Astrocyte (in vitro differentiated cells and primary cell): ENCODE measurements at regions not wholly inside any gene's neighbourhood (a gene's known extent, or its start where the extent isn't known, plus 50 kb on each side); places are given as distances from the start of the nearest gene placed in this dataset.

Experiments used
- EZH2 ChIP-seq: IDR thresholded peaks from 2 replicates; pipeline ENCODE4 v1.6.1; 2012; ENCODE audit warnings: mild to moderate bottlenecking, low read length, inconsistent platforms; ENCODE audit not compliant: insufficient read depth
- TF ChIP-seq, protein P1 (sequence below): IDR thresholded peaks from 2 replicates; pipeline ENCODE4 v1.5.1; 2011; ENCODE audit warnings: low read depth, mild to moderate bottlenecking, inconsistent platforms, low read length, moderate library complexity; ENCODE audit not compliant: insufficient read depth

DNA sequence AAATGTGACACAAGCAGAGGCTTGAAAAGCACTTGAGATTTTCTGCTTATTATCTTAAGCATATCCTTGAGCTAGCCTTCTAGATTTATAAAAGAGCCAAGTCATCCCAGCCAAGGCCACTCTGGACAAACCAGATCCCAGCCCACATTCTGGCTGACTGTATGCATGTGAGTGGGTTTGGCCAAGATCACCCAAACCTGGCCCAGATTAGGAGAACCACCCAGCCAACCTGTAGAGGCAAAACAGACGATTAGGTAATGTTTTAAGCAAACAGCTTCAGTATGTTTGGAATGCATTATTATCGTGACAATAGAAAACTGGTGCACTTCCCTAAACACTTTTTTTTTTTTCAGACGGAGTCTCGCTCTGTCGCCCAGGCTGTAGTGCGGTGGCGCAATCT is 151.9 kb downstream of the SPATA31D1 start:
- TF ChIP-seq, protein P1, sequence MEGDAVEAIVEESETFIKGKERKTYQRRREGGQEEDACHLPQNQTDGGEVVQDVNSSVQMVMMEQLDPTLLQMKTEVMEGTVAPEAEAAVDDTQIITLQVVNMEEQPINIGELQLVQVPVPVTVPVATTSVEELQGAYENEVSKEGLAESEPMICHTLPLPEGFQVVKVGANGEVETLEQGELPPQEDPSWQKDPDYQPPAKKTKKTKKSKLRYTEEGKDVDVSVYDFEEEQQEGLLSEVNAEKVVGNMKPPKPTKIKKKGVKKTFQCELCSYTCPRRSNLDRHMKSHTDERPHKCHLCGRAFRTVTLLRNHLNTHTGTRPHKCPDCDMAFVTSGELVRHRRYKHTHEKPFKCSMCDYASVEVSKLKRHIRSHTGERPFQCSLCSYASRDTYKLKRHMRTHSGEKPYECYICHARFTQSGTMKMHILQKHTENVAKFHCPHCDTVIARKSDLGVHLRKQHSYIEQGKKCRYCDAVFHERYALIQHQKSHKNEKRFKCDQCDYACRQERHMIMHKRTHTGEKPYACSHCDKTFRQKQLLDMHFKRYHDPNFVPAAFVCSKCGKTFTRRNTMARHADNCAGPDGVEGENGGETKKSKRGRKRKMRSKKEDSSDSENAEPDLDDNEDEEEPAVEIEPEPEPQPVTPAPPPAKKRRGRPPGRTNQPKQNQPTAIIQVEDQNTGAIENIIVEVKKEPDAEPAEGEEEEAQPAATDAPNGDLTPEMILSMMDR: no peak
- TF ChIP-seq EZH2: no peak
